Lung (tissue), 11 donors: ENCODE measurements at regions not wholly inside any gene's neighbourhood (a gene's known extent, or its start where the extent isn't known, plus 50 kb on each side); places are given as distances from the start of the nearest gene placed in this dataset.
A peak's percentile ranks its signal among the peaks of the same experiment; 100 is the strongest.

ENCODE experiments used
- ATAC-seq: fragments of 200-7000 bp; cut with Tn5 transposase; one replicate; pipeline ENCODE4 v1.9.1; 2020; ENCODE audit warnings: moderate number of reproducible peaks; ENCODE audit not compliant: insufficient read depth, low FRiP score
- DNase-seq, 3 donors: peaks; one replicate each; pipeline ENCODE4 v3.0.0-alpha.2; 2013 to 2017
- H3K27ac ChIP-seq, 2 donors: one replicate each; pipeline ENCODE4 v1.5.1; 2013; ENCODE audit warnings: mild to moderate bottlenecking in 2 of 2, moderate library complexity in 2 of 2, control low read depth in 1 of 2, inconsistent platforms in 1 of 2, low read depth in 1 of 2, low read length in 1 of 2
- H3K27me3 ChIP-seq, 3 donors: one replicate each; pipeline ENCODE4 v1.5.1; 2013; ENCODE audit warnings: low read length in 2 of 3; ENCODE audit not compliant: control insufficient read depth in 3 of 3, insufficient read depth in 3 of 3
- H3K36me3 ChIP-seq, 4 donors: one replicate each; pipeline ENCODE4 v1.5.1; 2013; ENCODE audit warnings: low read length in 4 of 4, mild to moderate bottlenecking in 1 of 4, moderate library complexity in 1 of 4; ENCODE audit not compliant: control insufficient read depth in 4 of 4, insufficient read depth in 4 of 4
- H3K4me1 ChIP-seq, 5 donors: one replicate each; pipeline ENCODE4 v1.5.1; 2013; ENCODE audit warnings: low read length in 5 of 5, mild to moderate bottlenecking in 2 of 5, moderate library complexity in 1 of 5; ENCODE audit not compliant: control insufficient read depth in 5 of 5, insufficient read depth in 5 of 5
- H3K4me3 ChIP-seq: one replicate; pipeline ENCODE4 v1.5.1; 2013; ENCODE audit warnings: mild to moderate bottlenecking, control low read depth, moderate library complexity
- H3K9ac ChIP-seq, 2 donors: one replicate each; pipeline ENCODE4 v1.5.1; 2013; ENCODE audit warnings: low read length in 2 of 2, control low read depth in 1 of 2; ENCODE audit not compliant: insufficient read depth in 1 of 2
- H3K9me3 ChIP-seq, 4 donors: one replicate each; pipeline ENCODE4 v1.5.1; 2013; ENCODE audit warnings: low read length in 3 of 4, mild to moderate bottlenecking in 1 of 4, moderate library complexity in 1 of 4; ENCODE audit not compliant: control insufficient read depth in 4 of 4, insufficient read depth in 3 of 4
- WGBS, 2 donors: extraction: QIAGEN DNeasy Blood & Tissue Kit; methylation state at CpG; one replicate each; pipeline ENCODE4 v1.1.7; 2013; 5-methylcytosine and 5-hydroxymethylcytosine counted together
- TF ChIP-seq, protein P1 (sequence below): IDR thresholded peaks from 2 replicates; pipeline ENCODE4 v1.5.1; 2012; ENCODE audit warnings: mild to moderate bottlenecking; ENCODE audit errors: control extremely low read depth, extremely low read depth
- donor health status: control.
- donor health status: control.
- donor health status: Bipolar disorder and iron deficiency.
- donor health status: healthy.
- donor health status: DM: yes; HTN: yes; CAD: no.

DNA sequence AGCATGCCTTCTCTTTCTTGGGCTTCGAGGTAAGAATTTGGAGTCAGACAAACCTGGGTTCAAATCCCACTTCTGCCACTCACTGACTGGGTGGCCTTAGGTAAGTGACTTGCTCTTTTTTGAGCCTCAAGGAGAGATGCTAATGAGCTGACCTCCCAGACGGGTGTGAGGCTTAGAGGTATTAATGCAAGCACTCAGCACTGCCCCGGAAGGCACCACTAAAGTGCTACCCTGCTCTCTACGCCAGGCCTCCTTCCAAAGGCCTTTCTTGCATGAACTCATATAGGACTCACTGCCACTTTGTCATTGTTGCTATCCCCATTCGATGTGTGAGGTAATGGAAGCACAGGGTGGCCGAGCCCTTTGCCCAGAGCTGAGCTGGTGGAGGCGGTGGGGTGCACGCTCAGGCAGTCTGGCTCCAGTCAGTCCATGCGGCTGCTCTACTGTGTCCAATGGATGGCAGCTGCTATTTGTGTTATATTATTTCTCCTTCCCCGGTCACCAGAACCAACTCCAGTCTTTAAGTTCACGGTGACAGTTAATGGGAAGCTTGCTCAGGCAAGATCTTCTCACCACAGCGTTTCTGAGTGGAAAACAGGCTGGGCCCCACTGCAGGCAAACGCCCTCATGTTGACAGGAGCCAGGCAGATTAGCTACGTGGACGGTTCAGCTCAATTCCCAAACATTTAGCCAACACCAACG lies 55.2 kb upstream of the MLN start:
- H3K9me3 ChIP-seq: no peaks in the 10 kb centered on the region
- ATAC-seq (no peak), DNase-seq (peak in 2 of 3 donors; percentile 36 to 40)
- H3K36me3 ChIP-seq: no peaks in the 10 kb centered on the region
- no peak overlapping the region for H3K27ac ChIP-seq
- no peak overlapping the region for H3K4me3 ChIP-seq
- H3K4me1 ChIP-seq: peaks cover 0 to 40% (median 10%) of the 10 kb centered on the region in 5 donors
- TF ChIP-seq, protein P1, sequence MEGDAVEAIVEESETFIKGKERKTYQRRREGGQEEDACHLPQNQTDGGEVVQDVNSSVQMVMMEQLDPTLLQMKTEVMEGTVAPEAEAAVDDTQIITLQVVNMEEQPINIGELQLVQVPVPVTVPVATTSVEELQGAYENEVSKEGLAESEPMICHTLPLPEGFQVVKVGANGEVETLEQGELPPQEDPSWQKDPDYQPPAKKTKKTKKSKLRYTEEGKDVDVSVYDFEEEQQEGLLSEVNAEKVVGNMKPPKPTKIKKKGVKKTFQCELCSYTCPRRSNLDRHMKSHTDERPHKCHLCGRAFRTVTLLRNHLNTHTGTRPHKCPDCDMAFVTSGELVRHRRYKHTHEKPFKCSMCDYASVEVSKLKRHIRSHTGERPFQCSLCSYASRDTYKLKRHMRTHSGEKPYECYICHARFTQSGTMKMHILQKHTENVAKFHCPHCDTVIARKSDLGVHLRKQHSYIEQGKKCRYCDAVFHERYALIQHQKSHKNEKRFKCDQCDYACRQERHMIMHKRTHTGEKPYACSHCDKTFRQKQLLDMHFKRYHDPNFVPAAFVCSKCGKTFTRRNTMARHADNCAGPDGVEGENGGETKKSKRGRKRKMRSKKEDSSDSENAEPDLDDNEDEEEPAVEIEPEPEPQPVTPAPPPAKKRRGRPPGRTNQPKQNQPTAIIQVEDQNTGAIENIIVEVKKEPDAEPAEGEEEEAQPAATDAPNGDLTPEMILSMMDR: no peak
- no peak overlapping the region for H3K9ac ChIP-seq
- WGBS, 2 donors: 81 to 89% methylated on average over 16 of the region's 16 CpGs
- H3K27me3 ChIP-seq: no peaks in the 10 kb centered on the region

DNA sequence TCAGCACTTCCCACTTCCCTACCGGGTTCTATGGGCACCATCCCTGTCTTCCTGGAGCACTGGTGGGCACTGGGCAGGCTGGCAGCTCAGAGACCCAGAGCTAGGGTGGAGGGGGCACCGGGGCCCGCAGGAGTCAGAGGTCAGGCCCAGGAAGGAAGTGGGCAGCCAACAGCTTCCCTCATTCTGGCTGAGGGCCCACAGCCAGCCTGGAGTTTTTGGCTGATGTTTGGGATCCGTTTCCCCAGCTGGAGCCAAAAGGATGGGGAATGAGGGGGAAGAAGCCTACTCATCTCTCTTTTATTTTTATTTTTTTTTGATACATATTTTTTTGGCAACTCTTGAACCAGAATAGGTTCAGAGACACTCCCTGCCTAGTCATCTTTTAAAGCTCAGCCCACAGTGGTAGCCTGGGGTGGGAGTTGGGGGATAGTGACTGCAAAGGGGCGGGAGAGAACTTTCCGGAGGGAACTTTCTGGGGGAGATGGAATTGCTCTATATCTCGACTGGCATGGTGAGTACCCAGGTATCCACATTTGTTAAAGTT lies 54.2 kb upstream of the MLN start:
- TF ChIP-seq, protein P1: no peak
- Histone ChIP-seq H3K27me3 (no peaks in the 10 kb centered on the region), H3K36me3 (no peaks in the 10 kb centered on the region), H3K4me1 (peaks cover 0 to 40% (median 10%) of the 10 kb centered on the region in 5 donors), H3K27ac (no peak overlapping the region), H3K4me3 (no peak overlapping the region), H3K9me3 (no peaks in the 10 kb centered on the region), H3K9ac (no peak overlapping the region)
- 42 to 51% methylated on average over 7 of the region's 7 CpGs for WGBS, 2 donors
- ATAC-seq (no peak), DNase-seq (peak; percentile 69 to 75 (median 72))

DNA sequence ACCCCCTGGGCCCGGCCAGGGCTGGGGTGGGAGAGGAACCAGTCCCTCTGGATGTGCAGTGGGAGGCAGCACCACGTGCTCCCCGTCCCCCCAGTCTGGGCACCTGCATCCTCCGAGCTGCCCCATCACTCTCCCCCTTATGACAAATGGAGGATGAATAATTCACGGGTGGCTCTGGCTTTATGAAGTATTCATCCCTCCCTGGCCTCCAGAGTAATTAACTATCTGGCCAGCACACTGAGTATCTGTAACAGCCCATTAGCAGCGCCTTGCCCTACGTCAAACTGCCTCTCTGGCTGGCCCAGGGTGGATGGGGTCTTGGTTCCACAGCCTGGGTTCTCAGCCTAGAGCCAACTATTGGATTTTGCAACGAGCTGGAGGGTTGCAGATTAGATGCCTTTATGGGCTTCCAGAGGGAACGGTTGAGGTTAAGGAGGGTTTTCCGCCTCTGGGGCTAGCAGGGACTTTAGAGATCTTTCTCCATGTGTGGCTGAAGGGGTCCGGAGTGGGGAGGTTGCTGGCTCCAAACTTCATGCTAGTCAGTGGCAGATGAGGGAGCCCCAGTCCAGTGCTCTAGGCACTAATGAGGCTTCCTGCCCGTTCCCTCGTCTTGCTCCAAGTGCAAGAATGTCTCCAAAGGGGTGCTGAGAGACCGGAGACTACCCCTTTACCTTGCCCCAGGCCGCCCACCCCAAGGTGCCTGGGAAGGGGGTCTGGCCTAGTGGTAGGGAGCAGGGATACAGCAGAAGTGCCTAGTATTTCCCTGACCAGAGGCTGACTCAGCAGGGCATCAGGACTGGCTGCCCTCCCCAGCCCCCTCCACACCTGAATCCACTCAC lies 53.5 kb upstream of the MLN start:
- no peaks in the 10 kb centered on the region for H3K9me3 ChIP-seq
- 62 to 64% methylated on average over 15 of the region's 15 CpGs for WGBS, 2 donors
- H3K36me3 ChIP-seq: no peaks in the 10 kb centered on the region
- H3K27ac ChIP-seq: no peak overlapping the region
- H3K4me1 ChIP-seq: peaks cover 0 to 40% (median 10%) of the 10 kb centered on the region in 5 donors
- DNase-seq (peak; percentile 72 to 88 (median 82)), ATAC-seq (no peak)
- H3K9ac ChIP-seq: no peak overlapping the region
- TF ChIP-seq, protein P1: no peak
- no peaks in the 10 kb centered on the region for H3K27me3 ChIP-seq
- H3K4me3 ChIP-seq: no peak overlapping the region
